ENCODE measurements at regions not wholly inside any gene's neighbourhood (a gene's known extent, or its start where the extent isn't known, plus 50 kb on each side); places are given as distances from the start of the nearest gene placed in this dataset.
A peak's percentile ranks its signal among the peaks of the same experiment; 100 is the strongest.

GRCh38 chr12:67535176-67535575, 113.4 kb upstream of the DYRK2 start:
- no peaks in the 10 kb centered on the region for H3K4me1 ChIP-seq
- H3K4me2 ChIP-seq (ENCODE audit: low read length), result no peak overlapping the region

GRCh38 chr12:67535971-67536370, 112.6 kb upstream of the DYRK2 start:
- Histone ChIP-seq H3K9ac (no peak overlapping the region), H3K27me3 (ENCODE audit: control insufficient read depth, insufficient read depth, low read length) (no peaks in the 10 kb centered on the region), H2AFZ (no peak overlapping the region), H3K4me3 (ENCODE audit: low read depth, low read length) (no peak overlapping the region), H3K9me3 (ENCODE audit: control insufficient read depth, low read length) (no peaks in the 10 kb centered on the region), H3K79me2 (no peaks in the 10 kb centered on the region), H3K27ac (no peak overlapping the region), H3K4me1 (no peaks in the 10 kb centered on the region), H3K4me2 (ENCODE audit: low read length) (no peak overlapping the region), H3K36me3 (ENCODE audit: control insufficient read depth, insufficient read depth, low read length) (no peaks in the 10 kb centered on the region)
- TF ChIP-seq CTCF (IDR thresholded peaks at IDR 0.05), result no peak

More at GRCh38 chr12:67535176-67535575, 113.4 kb upstream of the DYRK2 start:
- H3K36me3 ChIP-seq (ENCODE audit: control insufficient read depth, insufficient read depth, low read length), result no peaks in the 10 kb centered on the region
- H3K9me3 ChIP-seq (ENCODE audit: control insufficient read depth, low read length), result no peaks in the 10 kb centered on the region
- no peaks in the 10 kb centered on the region for H3K79me2 ChIP-seq
- no peak overlapping the region for H3K27ac ChIP-seq
- no peak for TF ChIP-seq CTCF (IDR thresholded peaks at IDR 0.05)
- H3K27me3 ChIP-seq (ENCODE audit: control insufficient read depth, insufficient read depth, low read length), result no peaks in the 10 kb centered on the region
- H3K9ac ChIP-seq, result no peak overlapping the region
- no peak overlapping the region for H2AFZ ChIP-seq
- H3K4me3 ChIP-seq (ENCODE audit: low read depth, low read length), result no peak overlapping the region

GRCh38 chr12:67539329-67539728, 109.2 kb upstream of the DYRK2 start:
- no peak overlapping the region for H3K9ac ChIP-seq
- no peaks in the 10 kb centered on the region for H3K27me3 ChIP-seq (ENCODE audit: control insufficient read depth, insufficient read depth, low read length)
- no peak overlapping the region for H3K27ac ChIP-seq
- peaks cover 10% of the 10 kb centered on the region for H3K4me1 ChIP-seq
- H3K79me2 ChIP-seq, result no peaks in the 10 kb centered on the region
- no peaks in the 10 kb centered on the region for H3K36me3 ChIP-seq (ENCODE audit: control insufficient read depth, insufficient read depth, low read length)
- H3K4me3 ChIP-seq (ENCODE audit: low read depth, low read length), result no peak overlapping the region
- no peak overlapping the region for H3K4me2 ChIP-seq (ENCODE audit: low read length)
- no peaks in the 10 kb centered on the region for H3K9me3 ChIP-seq (ENCODE audit: control insufficient read depth, low read length)
- no peak for TF ChIP-seq CTCF (IDR thresholded peaks at IDR 0.05)
- H2AFZ ChIP-seq, result no peak overlapping the region

- Histone ChIP-seq H3K27ac (no peak overlapping the region), H3K9me3 (ENCODE audit: control insufficient read depth, low read length) (no peaks in the 10 kb centered on the region), H3K36me3 (ENCODE audit: control insufficient read depth, insufficient read depth, low read length) (no peaks in the 10 kb centered on the region), H2AFZ (no peak overlapping the region), H3K9ac (no peak overlapping the region), H3K79me2 (no peaks in the 10 kb centered on the region), H3K4me1 (peaks cover 10% of the 10 kb centered on the region), H3K4me3 (ENCODE audit: low read depth, low read length) (no peak overlapping the region), H3K4me2 (ENCODE audit: low read length) (no peak overlapping the region), H3K27me3 (ENCODE audit: control insufficient read depth, insufficient read depth, low read length) (no peaks in the 10 kb centered on the region)
- TF ChIP-seq CTCF (IDR thresholded peaks at IDR 0.05), result no peak
Observed at GRCh38 chr12:67539946-67540345, 108.6 kb upstream of the DYRK2 start.

- Histone ChIP-seq H3K9me3 (ENCODE audit: control insufficient read depth, low read length) (no peaks in the 10 kb centered on the region), H2AFZ (peak overlapping the region; percentile 40), H3K4me1 (peaks cover 10% of the 10 kb centered on the region), H3K27ac (no peak overlapping the region), H3K27me3 (ENCODE audit: control insufficient read depth, insufficient read depth, low read length) (no peaks in the 10 kb centered on the region), H3K79me2 (no peaks in the 10 kb centered on the region), H3K4me3 (ENCODE audit: low read depth, low read length) (no peak overlapping the region), H3K36me3 (ENCODE audit: control insufficient read depth, insufficient read depth, low read length) (no peaks in the 10 kb centered on the region), H3K9ac (no peak overlapping the region), H3K4me2 (ENCODE audit: low read length) (no peak overlapping the region)
- no peak for TF ChIP-seq CTCF (IDR thresholded peaks at IDR 0.05)
Observed at GRCh38 chr12:67540920-67541624, 107.5 kb upstream of the DYRK2 start.
